ENCODE measurements at regions not wholly inside any gene's neighbourhood (a gene's known extent, or its start where the extent isn't known, plus 50 kb on each side); places are given as distances from the start of the nearest gene placed in this dataset.

- DNase-seq: no peak
These were observed 200.4 kb upstream of the FAR2 start for GRCh38 chr12:28948685-28949084.

GRCh38 chr12:28949184-28949583, 199.9 kb upstream of the FAR2 start:
- DNase-seq: no peak

- no peak for DNase-seq
These were observed 199.0 kb upstream of the FAR2 start for GRCh38 chr12:28950049-28950448.

- DNase-seq: no peak
These were observed 197.1 kb upstream of the FAR2 start for GRCh38 chr12:28951935-28952334.

- no peak for DNase-seq
These were observed 194.7 kb upstream of the FAR2 start for GRCh38 chr12:28954333-28954732.

- DNase-seq: no peak
These were observed 193.6 kb upstream of the FAR2 start for GRCh38 chr12:28955491-28955890.

GRCh38 chr12:28955931-28956330, 193.1 kb upstream of the FAR2 start:
- DNase-seq: no peak

- no peak for DNase-seq
These were observed 190.4 kb upstream of the FAR2 start for GRCh38 chr12:28958553-28959195.

GRCh38 chr12:28961948-28962384, 187.1 kb upstream of the FAR2 start:
- DNase-seq: no peak

- no peak for DNase-seq
These were observed 185.5 kb upstream of the FAR2 start for GRCh38 chr12:28963554-28963953.

GRCh38 chr12:28966046-28966780, 182.9 kb upstream of the FAR2 start:
- no peak for DNase-seq

GRCh38 chr12:28967426-28967825, 181.7 kb upstream of the FAR2 start:
- DNase-seq: no peak

GRCh38 chr12:28973491-28973890, 175.6 kb upstream of the FAR2 start:
- no peak for DNase-seq

- no peak for DNase-seq
These were observed 174.9 kb upstream of the FAR2 start for GRCh38 chr12:28974166-28974565.

GRCh38 chr12:28974883-28975282, 174.2 kb upstream of the FAR2 start:
- DNase-seq: no peak

- no peak for DNase-seq
These were observed 173.3 kb upstream of the FAR2 start for GRCh38 chr12:28975564-28976340.

- DNase-seq: no peak
These were observed 168.6 kb upstream of the FAR2 start for GRCh38 chr12:28980436-28980835.

GRCh38 chr12:28987538-28988324, 161.3 kb upstream of the FAR2 start:
- DNase-seq: no peak

- DNase-seq: no peak
These were observed 160.8 kb upstream of the FAR2 start for GRCh38 chr12:28988325-28988704.

- no peak for DNase-seq
These were observed 157.5 kb upstream of the FAR2 start for GRCh38 chr12:28991626-28992025.

- DNase-seq: no peak
These were observed 155.4 kb upstream of the FAR2 start for GRCh38 chr12:28993720-28994119.

GRCh38 chr12:28994179-28994715, 154.8 kb upstream of the FAR2 start:
- DNase-seq: no peak

- no peak for DNase-seq
These were observed 152.4 kb upstream of the FAR2 start for GRCh38 chr12:28996688-28997087.

All from activated T-cell treated with anti-CD3 and anti-CD28 coated beads, Interleukin-2, amount 50 U/mL, for 48 hours (primary cell).